ENCODE measurements at regions not wholly inside any gene's neighbourhood (a gene's known extent, or its start where the extent isn't known, plus 50 kb on each side); places are given as distances from the start of the nearest gene placed in this dataset.

DNA sequence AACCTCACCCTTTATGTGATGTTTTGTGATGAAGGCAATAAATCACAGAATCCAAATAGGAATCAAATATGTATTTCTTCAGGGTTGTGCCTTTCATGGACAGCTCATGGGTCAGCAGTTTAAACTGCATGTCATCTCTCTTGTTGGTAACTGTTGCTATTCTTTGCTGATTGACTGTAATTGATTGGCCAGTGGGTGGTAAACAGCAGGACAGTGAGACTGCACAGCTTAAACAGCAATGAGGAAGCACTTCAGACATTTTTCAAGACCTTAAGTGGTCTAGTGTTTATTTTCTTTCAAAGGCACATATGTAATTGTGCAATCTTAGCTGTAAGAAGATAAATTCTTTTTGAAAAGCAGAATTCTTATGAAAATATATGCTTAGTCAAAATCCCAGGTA is 260.5 kb downstream of the COX7C start:
- POLR2A ChIA-PET = no interaction called here
- intact Hi-C loops (cut with micrococcal nuclease) = no loop called here
- Histone ChIP-seq H3K79me2 (ENCODE audit: control insufficient read depth, insufficient read depth, low read length) (no peaks in the 10 kb centered on the region), H3K9me3 (ENCODE audit: control extremely low read depth in 1 of 3, control insufficient read depth in 2 of 3, insufficient read depth in 1 of 3, low read length in 2 of 3) (no peaks in the 10 kb centered on the region), H4K20me1 (ENCODE audit: control insufficient read depth, insufficient read depth, low read length, poor library complexity, severe bottlenecking) (no peaks in the 10 kb centered on the region), H3K36me3 (replicated peaks in 1 of 2; ENCODE audit: control extremely low read depth in 1 of 2, control insufficient read depth in 1 of 2, extremely low read depth in 1 of 2, insufficient read depth in 2 of 2, low read length in 1 of 2) (no peaks in the 10 kb centered on the region), H3K4me1 (ENCODE audit: control insufficient read depth in 2 of 2, insufficient read depth in 2 of 2, low read length in 2 of 2) (no peaks in the 10 kb centered on the region), H3K4me3 (ENCODE audit: control extremely low read depth in 1 of 5, extremely low read depth in 1 of 5, insufficient read depth in 1 of 5, low read depth in 2 of 5, low read length in 4 of 5) (no peak overlapping the region), H3K27me3 (replicated peaks in 1 of 4; ENCODE audit: control extremely low read depth in 1 of 4, control insufficient read depth in 3 of 4, insufficient read depth in 4 of 4, low read length in 3 of 4) (no peaks in the 10 kb centered on the region), H3K4me2 (replicated peaks; ENCODE audit: low read depth, low read length, poor library complexity, severe bottlenecking) (no peak overlapping the region), H3K27ac (ENCODE audit: low read length in 2 of 2) (no peak overlapping the region), H2AFZ (ENCODE audit: insufficient read depth, low read depth, low read length, poor library complexity, severe bottlenecking) (no peak overlapping the region), H3K9ac (ENCODE audit: low read length) (no peak overlapping the region)
- TF ChIP-seq, protein P1, sequence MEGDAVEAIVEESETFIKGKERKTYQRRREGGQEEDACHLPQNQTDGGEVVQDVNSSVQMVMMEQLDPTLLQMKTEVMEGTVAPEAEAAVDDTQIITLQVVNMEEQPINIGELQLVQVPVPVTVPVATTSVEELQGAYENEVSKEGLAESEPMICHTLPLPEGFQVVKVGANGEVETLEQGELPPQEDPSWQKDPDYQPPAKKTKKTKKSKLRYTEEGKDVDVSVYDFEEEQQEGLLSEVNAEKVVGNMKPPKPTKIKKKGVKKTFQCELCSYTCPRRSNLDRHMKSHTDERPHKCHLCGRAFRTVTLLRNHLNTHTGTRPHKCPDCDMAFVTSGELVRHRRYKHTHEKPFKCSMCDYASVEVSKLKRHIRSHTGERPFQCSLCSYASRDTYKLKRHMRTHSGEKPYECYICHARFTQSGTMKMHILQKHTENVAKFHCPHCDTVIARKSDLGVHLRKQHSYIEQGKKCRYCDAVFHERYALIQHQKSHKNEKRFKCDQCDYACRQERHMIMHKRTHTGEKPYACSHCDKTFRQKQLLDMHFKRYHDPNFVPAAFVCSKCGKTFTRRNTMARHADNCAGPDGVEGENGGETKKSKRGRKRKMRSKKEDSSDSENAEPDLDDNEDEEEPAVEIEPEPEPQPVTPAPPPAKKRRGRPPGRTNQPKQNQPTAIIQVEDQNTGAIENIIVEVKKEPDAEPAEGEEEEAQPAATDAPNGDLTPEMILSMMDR (IDR thresholded peaks at IDR 0.05) = no peak
- no peak for TF ChIP-seq EZH2 (IDR thresholded peaks at IDR 0.05; ENCODE audit: borderline replicate concordance, insufficient read depth, low read depth, low read length, poor library complexity, severe bottlenecking)
- H3K4me3 Mint-ChIP-seq = no peak overlapping the region
- H3K27ac Mint-ChIP-seq = no peak overlapping the region
- no peaks in the 10 kb centered on the region for H3K4me1 Mint-ChIP-seq
- no peaks in the 10 kb centered on the region for H3K27me3 Mint-ChIP-seq
- ATAC-seq (ENCODE audit: low read depth) (no peak), DNase-seq (no peak)
- H3K9me3 Mint-ChIP-seq (ENCODE audit: insufficient read depth) = no peaks in the 10 kb centered on the region
- CTCF ChIA-PET = no interaction called here

DNA sequence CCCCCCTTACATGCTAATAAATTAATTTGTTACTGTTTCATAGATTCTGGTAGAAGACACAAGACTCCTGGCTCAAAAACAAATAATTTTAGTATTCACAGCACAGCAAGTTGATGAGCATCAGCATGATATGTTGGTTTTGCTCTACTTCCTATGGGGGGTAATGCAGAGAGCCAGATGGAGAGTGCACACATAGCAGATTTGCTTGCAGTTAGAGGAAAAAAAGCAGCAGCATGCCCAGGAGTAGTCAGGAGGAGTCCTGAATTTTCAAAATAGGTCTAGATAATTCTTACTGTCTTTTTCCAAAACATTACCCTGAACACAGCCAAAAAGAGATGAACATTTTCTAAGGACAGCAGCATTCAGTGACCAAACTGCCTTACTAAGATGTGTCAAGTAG is 261.3 kb downstream of the COX7C start:
- no peak overlapping the region for H3K27ac ChIP-seq (ENCODE audit: low read length in 2 of 2)
- no peaks in the 10 kb centered on the region for H3K79me2 ChIP-seq (ENCODE audit: control insufficient read depth, insufficient read depth, low read length)
- no peak overlapping the region for H3K27ac Mint-ChIP-seq
- intact Hi-C loops (cut with micrococcal nuclease) = no loop called here
- ATAC-seq (ENCODE audit: low read depth) = no peak
- H3K4me1 Mint-ChIP-seq = no peaks in the 10 kb centered on the region
- ChIA-PET POLR2A (no interaction called here), CTCF (no interaction called here)
- no peaks in the 10 kb centered on the region for H4K20me1 ChIP-seq (ENCODE audit: control insufficient read depth, insufficient read depth, low read length, poor library complexity, severe bottlenecking)
- no peaks in the 10 kb centered on the region for H3K27me3 Mint-ChIP-seq
- H3K4me3 ChIP-seq (ENCODE audit: control extremely low read depth in 1 of 5, extremely low read depth in 1 of 5, insufficient read depth in 1 of 5, low read depth in 2 of 5, low read length in 4 of 5) = no peak overlapping the region
- H3K9me3 Mint-ChIP-seq (ENCODE audit: insufficient read depth) = no peaks in the 10 kb centered on the region
- H3K4me3 Mint-ChIP-seq = no peak overlapping the region
- H2AFZ ChIP-seq (ENCODE audit: insufficient read depth, low read depth, low read length, poor library complexity, severe bottlenecking) = no peak overlapping the region
- no peaks in the 10 kb centered on the region for H3K27me3 ChIP-seq (replicated peaks in 1 of 4; ENCODE audit: control extremely low read depth in 1 of 4, control insufficient read depth in 3 of 4, insufficient read depth in 4 of 4, low read length in 3 of 4)
- H3K36me3 ChIP-seq (replicated peaks in 1 of 2; ENCODE audit: control extremely low read depth in 1 of 2, control insufficient read depth in 1 of 2, extremely low read depth in 1 of 2, insufficient read depth in 2 of 2, low read length in 1 of 2) = no peaks in the 10 kb centered on the region
- H3K4me1 ChIP-seq (ENCODE audit: control insufficient read depth in 2 of 2, insufficient read depth in 2 of 2, low read length in 2 of 2) = no peaks in the 10 kb centered on the region
- no peak for DNase-seq
- no peak overlapping the region for H3K9ac ChIP-seq (ENCODE audit: low read length)
- TF ChIP-seq EZH2 (IDR thresholded peaks at IDR 0.05; ENCODE audit: borderline replicate concordance, insufficient read depth, low read depth, low read length, poor library complexity, severe bottlenecking) = no peak
- TF ChIP-seq, protein P1 (IDR thresholded peaks at IDR 0.05) = no peak
- no peaks in the 10 kb centered on the region for H3K9me3 ChIP-seq (ENCODE audit: control extremely low read depth in 1 of 3, control insufficient read depth in 2 of 3, insufficient read depth in 1 of 3, low read length in 2 of 3)
- no peak overlapping the region for H3K4me2 ChIP-seq (replicated peaks; ENCODE audit: low read depth, low read length, poor library complexity, severe bottlenecking)

Measured in B cell (primary cell).